Erythroblast (primary cell): ENCODE measurements at regions not wholly inside any gene's neighbourhood (a gene's known extent, or its start where the extent isn't known, plus 50 kb on each side); places are given as distances from the start of the nearest gene placed in this dataset.

Experiments
- GATA1 ChIP-seq: IDR thresholded peaks from 2 replicates; pipeline ENCODE4 v1.6.1; 2011; ENCODE audit warnings: low read depth, mild to moderate bottlenecking, control low read depth, low read length, moderate library complexity
- POLR2A ChIP-seq: IDR thresholded peaks from 2 replicates; pipeline ENCODE4 v1.6.1; 2011; ENCODE audit warnings: mild to moderate bottlenecking, low read length

DNA sequence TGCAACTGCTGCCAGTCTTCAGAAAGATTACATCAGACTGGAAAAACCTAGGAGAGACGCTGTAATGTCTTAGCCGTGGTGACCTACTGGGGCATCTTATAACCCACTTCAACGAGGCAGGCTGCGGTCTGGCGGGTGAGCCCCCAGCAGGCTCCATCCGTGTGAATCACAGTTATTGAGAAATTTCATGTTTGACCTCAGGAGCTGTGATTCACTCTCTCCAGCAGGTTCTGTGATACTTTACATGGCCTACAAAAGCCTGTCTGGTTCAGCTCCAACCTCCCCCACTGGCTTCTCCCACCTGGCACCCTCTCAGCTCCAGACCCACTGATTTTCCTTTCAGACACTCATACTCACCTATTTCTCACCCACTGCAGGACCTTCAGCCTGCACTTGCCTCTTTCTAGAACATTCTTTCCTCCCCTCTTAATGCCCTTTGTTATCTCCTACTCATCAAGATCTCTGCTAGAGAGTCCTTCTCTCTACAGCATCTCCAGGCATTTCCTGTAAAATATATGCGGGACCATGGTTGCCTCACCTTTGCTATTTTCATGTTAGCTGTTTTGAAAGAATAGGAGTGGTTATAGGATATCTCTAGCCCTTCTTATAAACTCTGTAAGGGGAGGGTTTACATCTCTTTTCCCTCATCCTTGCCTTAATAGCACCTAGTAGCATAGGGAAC is 227.9 kb downstream of the MAF start:
- TF ChIP-seq POLR2A (no peak), GATA1 (no peak)
